22Rv1 (cell line): ENCODE measurements at regions not wholly inside any gene's neighbourhood (a gene's known extent, or its start where the extent isn't known, plus 50 kb on each side); places are given as distances from the start of the nearest gene placed in this dataset.
A peak's percentile ranks its signal among the peaks of the same experiment; 100 is the strongest.

Experiments used
- H3K27ac ChIP-seq: fragments of 450-650 bp; 2 replicates; pipeline ENCODE4 v1.5.1; 2017
- ZFX ChIP-seq: fragments of 450-650 bp; IDR thresholded peaks from 2 replicates; pipeline ENCODE4 v1.6.1; 2017; ENCODE audit warnings: antibody characterized with exemption, borderline replicate concordance
- TF ChIP-seq, protein P1 (sequence below): fragments of 450-650 bp; IDR thresholded peaks from 2 replicates; pipeline ENCODE4 v1.5.1; 2017; ENCODE audit warnings: mild to moderate bottlenecking

DNA sequence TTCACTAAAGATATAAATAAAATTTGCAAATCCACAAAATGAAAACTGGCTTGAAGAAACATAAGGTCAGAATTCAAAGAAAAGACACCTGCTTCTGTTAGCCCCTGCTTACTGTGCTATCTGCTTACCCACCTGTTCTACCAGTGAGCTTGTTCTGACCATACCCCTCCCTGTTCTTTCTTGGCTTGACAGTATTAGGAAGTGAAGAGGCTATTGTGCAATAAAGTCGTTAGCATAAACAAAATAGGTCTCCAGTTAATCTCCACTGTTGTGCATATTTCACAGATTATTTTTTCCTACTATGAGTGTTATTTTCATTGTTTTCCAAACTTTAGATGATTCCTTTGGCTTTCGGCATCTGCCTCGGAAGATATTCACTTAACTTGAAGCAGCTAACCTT lies 322.1 kb downstream of the CCDC85A start:
- H3K27ac ChIP-seq, result no peak overlapping the region
- TF ChIP-seq, protein P1, sequence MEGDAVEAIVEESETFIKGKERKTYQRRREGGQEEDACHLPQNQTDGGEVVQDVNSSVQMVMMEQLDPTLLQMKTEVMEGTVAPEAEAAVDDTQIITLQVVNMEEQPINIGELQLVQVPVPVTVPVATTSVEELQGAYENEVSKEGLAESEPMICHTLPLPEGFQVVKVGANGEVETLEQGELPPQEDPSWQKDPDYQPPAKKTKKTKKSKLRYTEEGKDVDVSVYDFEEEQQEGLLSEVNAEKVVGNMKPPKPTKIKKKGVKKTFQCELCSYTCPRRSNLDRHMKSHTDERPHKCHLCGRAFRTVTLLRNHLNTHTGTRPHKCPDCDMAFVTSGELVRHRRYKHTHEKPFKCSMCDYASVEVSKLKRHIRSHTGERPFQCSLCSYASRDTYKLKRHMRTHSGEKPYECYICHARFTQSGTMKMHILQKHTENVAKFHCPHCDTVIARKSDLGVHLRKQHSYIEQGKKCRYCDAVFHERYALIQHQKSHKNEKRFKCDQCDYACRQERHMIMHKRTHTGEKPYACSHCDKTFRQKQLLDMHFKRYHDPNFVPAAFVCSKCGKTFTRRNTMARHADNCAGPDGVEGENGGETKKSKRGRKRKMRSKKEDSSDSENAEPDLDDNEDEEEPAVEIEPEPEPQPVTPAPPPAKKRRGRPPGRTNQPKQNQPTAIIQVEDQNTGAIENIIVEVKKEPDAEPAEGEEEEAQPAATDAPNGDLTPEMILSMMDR, result no peak
- TF ChIP-seq ZFX, result no peak

DNA sequence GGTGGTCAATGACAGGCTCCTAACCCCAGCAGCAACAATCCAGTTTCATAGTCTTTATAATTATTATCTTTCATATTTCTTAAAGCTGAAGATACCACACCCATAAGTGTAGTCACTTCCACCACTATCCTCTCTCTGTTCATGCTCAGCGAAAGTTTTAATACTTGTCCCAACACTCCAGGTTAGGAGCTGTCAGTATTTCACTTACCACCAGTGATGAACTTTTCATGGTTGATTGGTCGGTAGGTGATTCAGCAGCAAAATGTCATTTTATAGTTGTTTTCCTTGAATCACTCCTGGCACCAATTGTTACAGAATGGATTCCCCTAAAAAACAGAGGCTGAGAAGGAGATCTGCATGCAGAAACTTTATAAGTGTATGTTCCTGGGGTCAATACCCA lies 324.9 kb downstream of the CCDC85A start:
- TF ChIP-seq ZFX, result no peak
- TF ChIP-seq, protein P1, result no peak
- H3K27ac ChIP-seq, result no peak overlapping the region

DNA sequence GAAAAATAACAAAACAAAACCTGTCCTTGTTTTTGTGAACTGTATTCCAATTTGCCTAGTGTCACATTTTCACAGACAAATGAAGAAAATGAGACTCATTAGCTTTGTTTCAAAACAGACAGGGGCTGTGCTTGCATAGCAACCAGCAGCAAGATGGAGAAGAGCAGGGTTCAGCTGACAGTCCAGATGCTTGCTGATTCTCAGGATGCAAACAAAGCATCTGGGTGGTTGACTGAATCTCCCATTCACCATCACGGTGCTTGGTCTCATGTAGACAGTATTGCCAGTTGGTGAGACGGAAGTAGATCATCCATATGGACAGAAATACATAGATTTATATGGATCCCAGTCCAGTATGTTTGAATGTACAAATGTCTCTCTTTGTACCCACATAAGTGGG lies 326.8 kb downstream of the CCDC85A start:
- TF ChIP-seq ZFX, result no peak
- TF ChIP-seq, protein P1, result no peak
- H3K27ac ChIP-seq, result no peak overlapping the region

DNA sequence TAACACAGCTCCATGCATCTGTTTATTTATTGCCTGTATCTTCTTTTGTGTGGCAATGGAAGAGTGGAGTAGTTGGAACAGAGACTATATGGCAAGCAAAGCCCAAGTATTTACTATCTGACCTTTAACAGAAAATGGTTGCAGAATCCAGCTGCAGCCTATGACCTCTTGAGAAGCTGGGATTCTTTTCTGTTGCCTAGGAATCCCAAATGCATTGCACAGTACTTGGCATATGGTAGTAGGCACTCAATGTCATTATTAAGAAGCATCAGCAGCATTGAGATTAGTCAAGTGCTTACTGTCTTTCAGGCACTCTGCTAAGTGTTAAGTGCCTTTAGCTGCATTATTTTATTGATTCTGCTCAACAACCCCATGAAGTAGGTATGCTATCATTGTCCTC lies 331.6 kb downstream of the CCDC85A start:
- H3K27ac ChIP-seq, result no peak overlapping the region
- TF ChIP-seq ZFX, result no peak
- TF ChIP-seq, protein P1, result no peak

DNA sequence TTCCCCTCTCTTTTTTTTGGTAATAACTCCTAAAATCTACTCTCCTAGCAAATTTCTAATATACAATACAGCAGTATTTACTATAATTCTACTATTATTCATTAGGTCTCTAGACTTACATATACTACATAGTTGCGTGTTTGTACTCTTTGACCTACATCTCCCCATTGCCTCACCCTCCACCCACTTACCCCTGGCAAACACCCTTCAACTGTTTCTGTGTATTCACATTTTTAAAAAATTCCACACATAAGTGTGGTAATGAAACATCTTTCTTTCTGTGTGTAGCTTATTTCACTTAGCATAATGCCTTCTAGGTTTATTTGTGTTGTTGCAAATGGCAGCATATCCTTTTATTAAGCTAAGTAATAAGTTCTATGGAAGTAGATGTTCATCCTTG lies 336.0 kb downstream of the CCDC85A start:
- peak overlapping the region; percentile 63; the same call in 1 of the 2 replicates for H3K27ac ChIP-seq
- no peak for TF ChIP-seq ZFX
- TF ChIP-seq, protein P1, result no peak

DNA sequence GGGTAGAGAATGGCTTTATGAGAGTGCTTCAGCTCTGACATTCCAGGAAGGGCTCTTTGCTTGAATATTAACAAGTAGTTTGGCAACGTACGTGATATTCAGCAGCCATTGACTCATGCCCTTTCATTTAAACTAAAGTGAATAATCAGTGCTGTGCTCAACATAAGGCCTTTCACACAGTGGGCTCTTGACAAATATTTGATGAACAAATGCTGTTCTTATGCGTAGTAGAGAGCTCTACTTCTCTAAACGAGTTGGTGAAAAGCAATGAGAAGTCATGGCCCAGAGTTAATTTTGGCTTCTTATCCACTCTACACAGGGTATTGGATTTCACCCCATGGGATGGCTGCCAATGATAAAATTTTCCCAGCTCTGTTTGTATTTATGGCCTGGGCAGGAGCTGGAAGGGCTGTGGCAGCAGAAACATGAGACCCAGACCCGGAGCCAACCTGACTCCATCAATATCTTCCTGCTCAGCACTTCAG lies 338.9 kb downstream of the CCDC85A start:
- no peak for TF ChIP-seq ZFX
- TF ChIP-seq, protein P1, result no peak
- H3K27ac ChIP-seq, result peak overlapping the region; percentile 63

DNA sequence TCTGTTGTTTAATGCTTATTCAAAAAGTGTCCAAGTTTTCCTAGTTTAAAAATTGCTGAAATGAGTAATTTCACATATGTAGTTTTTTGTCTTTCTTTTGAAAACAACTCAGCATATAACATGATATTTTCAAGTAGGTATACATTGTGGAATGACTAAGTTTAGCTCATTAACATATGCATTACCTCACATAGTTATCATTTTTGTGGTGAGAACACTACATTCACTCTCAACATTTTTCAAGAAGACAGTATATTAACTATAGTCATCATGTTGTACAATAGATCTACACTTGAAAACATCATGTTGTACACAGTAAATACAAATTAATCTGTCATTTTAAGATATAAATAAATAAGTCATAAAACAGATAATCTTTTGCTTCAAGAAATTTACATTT lies 340.0 kb downstream of the CCDC85A start:
- no peak overlapping the region for H3K27ac ChIP-seq
- TF ChIP-seq, protein P1, result no peak
- TF ChIP-seq ZFX, result no peak
